Activated CD4-positive, CD25-positive, alpha-beta regulatory T cell (primary cell): ENCODE measurements at regions not wholly inside any gene's neighbourhood (a gene's known extent, or its start where the extent isn't known, plus 50 kb on each side); places are given as distances from the start of the nearest gene placed in this dataset.

ENCODE experiments used
- DNase-seq, 4 experiments: peaks; one replicate each; lab custom pipeline; 2025; lab: John Stamatoyannopoulos, UW

- no peak for DNase-seq
Observed at GRCh38 chr20:52252664-52253063, 61.1 kb upstream of the ZFP64 start.

GRCh38 chr20:52251827-52252226, 60.2 kb upstream of the ZFP64 start:
- DNase-seq: no peak

- no peak for DNase-seq
Observed at GRCh38 chr20:52251136-52251700, 59.6 kb upstream of the ZFP64 start.

- DNase-seq: no peak
Observed at GRCh38 chr20:52247548-52247947, 56.0 kb upstream of the ZFP64 start.

GRCh38 chr20:52246366-52246765, 54.8 kb upstream of the ZFP64 start:
- DNase-seq: no peak

- DNase-seq: no peak
Observed at GRCh38 chr20:52244702-52245101, 53.1 kb upstream of the ZFP64 start.

- DNase-seq: no peak
Observed at GRCh38 chr20:52242237-52243230, 51.0 kb upstream of the ZFP64 start.
